HS-5 (cell line): ENCODE measurements at regions not wholly inside any gene's neighbourhood (a gene's known extent, or its start where the extent isn't known, plus 50 kb on each side); places are given as distances from the start of the nearest gene placed in this dataset.
"Not testable (repeated sequence)": the region's sequence is repeated elsewhere in the genome, so short reads cannot be mapped to it uniquely, and the experiment has no call there.

Experiments
- DNase-seq: peaks from one replicate; pipeline ENCODE4 v3.0.0-alpha.2; 2012; ENCODE audit warnings: low read depth

- no peak for DNase-seq
These were observed 257.1 kb downstream of the ACKR3 start for GRCh38 chr2:236826606-236827156.

DNA sequence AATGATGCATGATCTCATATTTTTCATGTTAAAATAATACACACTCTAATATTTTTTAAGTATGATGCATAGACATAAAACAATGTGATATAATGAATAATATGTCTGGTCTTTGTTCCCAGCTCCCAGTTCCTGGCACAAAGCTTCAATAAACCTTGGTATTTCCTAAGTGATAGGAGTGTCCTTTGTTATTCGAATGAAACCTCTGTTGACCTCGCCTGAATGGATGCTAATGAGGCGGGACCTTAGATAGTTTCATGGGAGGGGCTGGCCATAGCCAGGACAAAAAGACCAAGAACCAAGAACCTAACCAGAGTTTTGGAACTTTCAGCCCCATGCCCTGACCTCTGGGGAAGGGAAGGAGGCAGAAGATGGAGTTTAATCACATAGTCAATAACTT, 257.7 kb upstream of the COPS8 start:
- no peak for DNase-seq

- DNase-seq, result no peak
These were observed 256.9 kb upstream of the COPS8 start for GRCh38 chr2:236828820-236829219.

- no peak for DNase-seq
These were observed 254.8 kb upstream of the COPS8 start for GRCh38 chr2:236830926-236831325.

DNA sequence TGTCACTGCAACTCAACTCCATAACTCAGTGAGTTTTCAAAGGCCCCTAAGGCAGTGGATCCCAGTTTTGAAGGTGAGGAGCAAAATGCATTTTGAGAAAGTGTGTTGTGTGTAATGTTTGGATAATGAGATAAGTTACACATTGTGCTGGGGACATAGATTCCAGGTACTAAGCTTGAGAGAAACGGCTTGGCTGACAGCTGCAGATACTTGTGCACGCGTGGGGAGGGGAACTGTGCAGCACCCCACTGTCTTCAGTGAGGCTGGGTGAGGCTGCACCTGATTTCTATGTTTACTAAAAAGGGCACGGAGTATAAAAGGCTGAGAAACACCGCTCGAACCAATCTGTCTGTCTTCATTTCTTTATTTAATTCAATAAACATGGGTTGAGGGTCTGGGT, 254.0 kb upstream of the COPS8 start:
- no peak for DNase-seq

GRCh38 chr2:236833501-236834073, 252.1 kb upstream of the COPS8 start:
- DNase-seq, result no peak

DNA sequence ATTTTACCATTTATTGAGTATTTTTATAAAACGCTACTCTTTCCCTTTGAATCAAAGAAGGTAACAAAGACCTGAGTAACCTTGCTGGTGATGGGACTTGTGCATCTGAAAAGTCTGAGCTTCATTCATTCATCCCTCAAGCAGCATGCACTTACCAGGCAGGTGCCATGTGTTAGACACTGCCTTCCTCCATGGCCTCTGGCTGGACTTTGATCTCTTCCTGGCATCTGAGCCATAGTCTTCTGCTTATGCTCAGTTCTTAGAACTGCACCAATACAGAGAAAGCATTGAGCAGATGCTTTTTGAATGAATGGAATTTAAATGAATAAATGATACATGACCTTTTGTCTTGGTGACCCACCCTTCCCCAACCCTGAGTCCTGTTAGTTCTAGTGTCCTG, 251.4 kb upstream of the COPS8 start:
- DNase-seq, result no peak

DNA sequence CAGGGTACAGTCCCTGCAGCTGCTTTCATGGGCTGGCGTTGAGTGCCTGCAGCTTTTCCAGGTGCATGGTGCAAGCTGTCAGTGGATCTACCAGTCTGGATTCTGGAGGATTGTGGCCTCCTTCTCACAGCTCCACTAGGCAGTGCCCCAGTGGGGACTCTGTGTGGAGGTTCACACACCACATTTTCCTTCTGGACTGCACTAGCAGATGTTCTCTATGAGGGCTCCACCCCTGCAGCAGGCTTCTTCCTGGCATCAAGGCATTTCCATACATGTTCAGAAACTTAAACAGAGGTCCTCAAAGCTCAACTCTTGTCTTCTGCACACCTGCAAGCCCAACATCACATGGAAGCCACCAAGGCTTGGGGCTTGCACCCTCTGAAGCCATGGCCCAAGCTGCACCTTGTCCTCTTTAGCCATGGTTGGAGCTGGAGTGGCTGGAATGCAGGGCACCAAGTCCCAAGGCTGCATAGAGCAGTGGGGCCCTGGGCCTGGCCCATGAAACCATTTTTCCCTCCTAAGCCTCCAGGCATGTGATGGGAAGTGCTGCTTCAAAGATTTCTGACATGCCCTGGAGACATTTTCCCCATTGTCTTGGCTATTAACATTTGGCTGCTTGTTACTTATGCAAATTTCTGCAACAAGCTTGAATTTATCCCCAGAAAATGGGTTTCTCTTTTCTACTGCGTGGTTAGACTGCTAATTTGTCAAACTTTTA, 250.2 kb upstream of the COPS8 start:
- no peak for DNase-seq

DNA sequence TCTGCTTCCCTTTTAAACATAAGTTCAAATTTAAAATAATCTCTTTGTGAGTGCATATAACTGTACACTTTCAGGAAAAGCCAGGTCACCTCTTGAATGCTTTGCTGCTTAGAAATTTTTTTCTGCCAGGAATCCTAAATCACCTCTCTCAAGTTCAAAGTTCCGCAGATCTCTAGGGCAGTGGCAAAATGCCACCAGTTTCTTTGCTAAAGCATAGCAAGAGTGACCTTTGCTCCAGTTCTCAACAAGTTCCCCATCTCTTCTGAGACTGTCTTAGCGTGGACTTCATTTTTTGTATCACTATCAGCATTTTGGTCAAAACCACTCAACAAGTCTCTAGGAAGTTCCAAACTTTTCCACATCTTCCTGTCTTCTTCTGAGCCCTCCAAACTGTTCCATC, 249.7 kb upstream of the COPS8 start:
- not testable (repeated sequence) for DNase-seq

DNA sequence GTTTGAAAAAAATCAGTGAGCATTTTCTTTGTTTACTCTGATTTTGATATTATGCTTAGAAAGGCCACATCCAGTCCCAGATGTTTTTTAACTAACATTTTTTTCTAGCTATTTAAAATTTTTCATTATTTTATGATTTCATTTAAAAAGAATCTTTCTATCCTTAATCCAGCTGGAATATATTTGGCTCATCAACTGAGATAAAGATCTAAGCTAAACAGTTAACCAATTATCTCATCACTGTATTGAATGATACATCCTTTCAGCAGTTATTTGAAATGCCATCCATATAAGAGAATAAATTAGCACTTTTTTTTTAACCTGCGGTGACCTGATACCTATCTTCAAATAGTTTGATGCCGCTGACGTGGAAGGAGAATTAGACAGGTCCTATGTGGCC, 245.5 kb upstream of the COPS8 start:
- no peak for DNase-seq

DNA sequence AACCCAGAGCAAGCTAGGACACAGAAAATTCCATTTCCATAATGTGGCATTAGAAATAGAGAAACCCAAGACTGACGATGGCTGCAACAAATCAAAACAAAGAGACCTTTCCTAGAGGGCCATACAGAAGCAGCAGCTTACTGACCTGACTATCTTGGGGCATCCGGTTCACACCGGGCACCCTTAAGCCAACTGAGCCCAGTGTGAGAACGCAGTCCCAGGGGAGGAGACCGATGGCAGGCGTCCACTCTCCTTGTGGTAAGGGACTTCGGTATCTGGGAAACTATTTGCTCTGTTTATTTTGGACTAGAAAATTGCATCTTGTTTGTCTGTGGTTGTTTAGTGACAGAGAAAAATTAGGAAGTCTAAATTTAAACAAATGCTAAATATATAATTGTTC, 244.8 kb upstream of the COPS8 start:
- no peak for DNase-seq

DNA sequence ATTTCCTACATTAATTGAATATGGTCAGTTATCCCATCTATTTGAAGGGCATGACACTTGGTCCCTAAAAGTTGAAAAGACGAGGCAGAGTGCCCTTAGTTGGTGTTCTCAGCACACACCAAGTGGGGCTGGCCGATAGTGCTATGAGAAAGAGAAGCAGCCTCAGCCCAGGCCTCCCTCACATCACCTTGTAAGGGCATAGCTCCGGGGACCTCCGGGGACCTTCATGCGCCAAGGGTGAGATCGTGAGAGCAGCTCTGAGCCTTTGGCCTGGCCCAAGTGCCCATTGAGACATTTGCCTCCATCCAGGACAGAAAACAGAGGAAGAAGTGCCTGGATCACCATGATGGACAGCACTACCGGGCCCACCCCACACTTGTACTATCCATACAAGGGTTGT, 244.3 kb upstream of the COPS8 start:
- DNase-seq, result no peak

- DNase-seq, result no peak
These were observed 242.3 kb upstream of the COPS8 start for GRCh38 chr2:236843161-236843968.

DNA sequence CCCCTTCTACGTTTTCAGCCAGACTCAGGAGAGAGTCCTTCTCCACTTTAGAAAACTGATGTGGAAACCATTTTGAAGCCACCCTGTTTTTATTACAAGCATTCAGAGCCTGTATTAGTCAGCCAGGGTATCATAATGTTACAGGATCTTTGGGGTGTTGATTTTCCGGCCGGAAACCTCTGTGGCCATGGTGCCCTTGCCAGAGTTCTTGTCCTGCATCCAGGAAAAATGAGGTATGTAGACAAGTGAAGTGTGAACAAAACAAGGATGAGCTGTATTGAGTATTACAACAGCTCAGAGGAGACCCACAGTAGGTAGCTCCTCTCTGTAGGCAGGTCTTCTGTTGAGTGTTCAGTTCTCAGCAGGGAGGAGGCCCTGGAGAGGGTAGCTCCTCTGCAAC, 241.0 kb upstream of the COPS8 start:
- no peak for DNase-seq

GRCh38 chr2:236847023-236847422, 238.7 kb upstream of the COPS8 start:
- DNase-seq, result no peak

- no peak for DNase-seq
These were observed 238.0 kb upstream of the COPS8 start for GRCh38 chr2:236847538-236848263.

GRCh38 chr2:236848501-236848900, 237.2 kb upstream of the COPS8 start:
- no peak for DNase-seq

GRCh38 chr2:236849508-236849907, 236.2 kb upstream of the COPS8 start:
- no peak for DNase-seq

- no peak for DNase-seq
These were observed 235.7 kb upstream of the COPS8 start for GRCh38 chr2:236849940-236850339.

DNA sequence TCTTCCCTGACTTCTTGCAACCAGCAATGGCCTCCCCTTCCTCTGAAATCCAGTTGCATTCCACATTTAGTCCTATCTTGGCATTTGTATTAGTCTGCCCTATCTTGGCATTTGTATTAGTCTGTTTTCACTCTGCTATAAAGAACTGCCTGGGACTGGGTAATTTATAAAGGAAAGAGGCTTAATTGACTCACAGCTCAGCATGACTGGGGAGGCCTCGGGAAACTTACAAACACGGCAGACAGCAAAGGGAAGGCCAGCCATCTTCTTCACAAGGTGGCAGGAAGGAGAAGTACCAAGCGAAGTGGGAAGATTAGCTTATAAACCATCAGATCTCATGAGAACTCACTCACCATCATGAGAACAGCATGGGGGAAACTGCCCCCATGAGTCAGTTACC, 234.5 kb upstream of the COPS8 start:
- DNase-seq, result no peak

- no peak for DNase-seq
These were observed 233.4 kb upstream of the COPS8 start for GRCh38 chr2:236852100-236852976.
